ENCODE measurements at regions not wholly inside any gene's neighbourhood (a gene's known extent, or its start where the extent isn't known, plus 50 kb on each side); places are given as distances from the start of the nearest gene placed in this dataset.
A peak's percentile ranks its signal among the peaks of the same experiment; 100 is the strongest.

GRCh38 chr2:160672211-160672610 is 178.6 kb upstream of the RBMS1 start:
- no peak overlapping the region for H3K4me3 ChIP-seq (replicated peaks; ENCODE audit: low read depth, low read length)
- TF ChIP-seq, protein P1, sequence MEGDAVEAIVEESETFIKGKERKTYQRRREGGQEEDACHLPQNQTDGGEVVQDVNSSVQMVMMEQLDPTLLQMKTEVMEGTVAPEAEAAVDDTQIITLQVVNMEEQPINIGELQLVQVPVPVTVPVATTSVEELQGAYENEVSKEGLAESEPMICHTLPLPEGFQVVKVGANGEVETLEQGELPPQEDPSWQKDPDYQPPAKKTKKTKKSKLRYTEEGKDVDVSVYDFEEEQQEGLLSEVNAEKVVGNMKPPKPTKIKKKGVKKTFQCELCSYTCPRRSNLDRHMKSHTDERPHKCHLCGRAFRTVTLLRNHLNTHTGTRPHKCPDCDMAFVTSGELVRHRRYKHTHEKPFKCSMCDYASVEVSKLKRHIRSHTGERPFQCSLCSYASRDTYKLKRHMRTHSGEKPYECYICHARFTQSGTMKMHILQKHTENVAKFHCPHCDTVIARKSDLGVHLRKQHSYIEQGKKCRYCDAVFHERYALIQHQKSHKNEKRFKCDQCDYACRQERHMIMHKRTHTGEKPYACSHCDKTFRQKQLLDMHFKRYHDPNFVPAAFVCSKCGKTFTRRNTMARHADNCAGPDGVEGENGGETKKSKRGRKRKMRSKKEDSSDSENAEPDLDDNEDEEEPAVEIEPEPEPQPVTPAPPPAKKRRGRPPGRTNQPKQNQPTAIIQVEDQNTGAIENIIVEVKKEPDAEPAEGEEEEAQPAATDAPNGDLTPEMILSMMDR (IDR thresholded peaks at IDR 0.05; ENCODE audit: low read length, missing control alignments): no peak
- DNase-seq (ENCODE audit: low read depth): no peak

GRCh38 chr2:160674146-160674750 is 180.6 kb upstream of the RBMS1 start:
- DNase-seq (ENCODE audit: low read depth): peak; percentile 50
- H3K4me3 ChIP-seq (replicated peaks; ENCODE audit: low read depth, low read length): no peak overlapping the region
- TF ChIP-seq, protein P1 (IDR thresholded peaks at IDR 0.05; ENCODE audit: low read length, missing control alignments): no peak

- H3K4me3 ChIP-seq (replicated peaks; ENCODE audit: low read depth, low read length): no peak overlapping the region
- TF ChIP-seq, protein P1 (IDR thresholded peaks at IDR 0.05; ENCODE audit: low read length, missing control alignments): no peak
- DNase-seq (ENCODE audit: low read depth): no peak
These were observed 186.1 kb upstream of the RBMS1 start for GRCh38 chr2:160679686-160680085.

DNA sequence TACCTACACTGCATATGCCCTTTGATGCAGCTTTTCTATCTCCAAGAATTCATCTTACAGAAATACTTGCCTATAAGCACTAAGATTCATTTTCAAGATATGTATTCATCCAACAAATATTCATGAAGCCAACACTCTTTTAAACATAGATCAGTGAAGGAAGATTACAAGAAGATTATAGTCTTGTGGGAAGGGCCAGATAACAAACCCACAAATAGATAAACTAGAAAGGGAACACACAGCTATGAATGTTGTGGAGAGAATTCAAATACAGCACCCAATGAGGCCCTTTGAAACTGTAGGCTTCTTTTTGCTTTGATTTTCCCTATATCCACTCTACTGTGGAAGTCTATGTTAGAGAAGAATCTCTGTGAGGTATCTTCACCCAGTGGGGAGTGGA is 186.7 kb upstream of the RBMS1 start:
- TF ChIP-seq, protein P1 (IDR thresholded peaks at IDR 0.05; ENCODE audit: low read length, missing control alignments): no peak
- no peak for DNase-seq (ENCODE audit: low read depth)

GRCh38 chr2:160680974-160681373 is 187.4 kb upstream of the RBMS1 start:
- no peak for DNase-seq (ENCODE audit: low read depth)
- no peak overlapping the region for H3K4me3 ChIP-seq (replicated peaks; ENCODE audit: low read depth, low read length)
- TF ChIP-seq, protein P1 (IDR thresholded peaks at IDR 0.05; ENCODE audit: low read length, missing control alignments): no peak

More for the DNA sequence above, 186.7 kb upstream of the RBMS1 start:
- H3K4me3 ChIP-seq (replicated peaks; ENCODE audit: low read depth, low read length): no peak overlapping the region

DNA sequence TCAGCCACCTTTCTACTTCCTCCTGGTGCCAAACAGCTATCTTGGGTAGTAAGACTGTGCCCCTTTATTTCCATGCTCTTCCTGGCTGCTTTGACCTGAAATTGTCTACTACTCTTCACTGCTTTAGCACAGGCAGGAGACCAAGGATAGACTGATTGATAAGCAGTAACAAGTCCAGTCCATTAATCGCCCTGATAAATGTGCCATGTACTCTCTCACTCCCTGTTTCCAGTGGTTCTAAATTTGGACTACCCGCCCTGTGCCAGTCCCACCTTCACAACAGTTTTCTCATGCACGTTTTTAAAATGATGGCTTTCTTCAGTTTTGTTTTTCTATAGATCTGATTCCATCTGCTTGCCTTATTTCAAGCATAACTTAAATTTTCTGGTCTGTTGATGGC is 189.6 kb upstream of the RBMS1 start:
- no peak for DNase-seq (ENCODE audit: low read depth)
- TF ChIP-seq, protein P1 (IDR thresholded peaks at IDR 0.05; ENCODE audit: low read length, missing control alignments): no peak
- no peak overlapping the region for H3K4me3 ChIP-seq (replicated peaks; ENCODE audit: low read depth, low read length)

DNA sequence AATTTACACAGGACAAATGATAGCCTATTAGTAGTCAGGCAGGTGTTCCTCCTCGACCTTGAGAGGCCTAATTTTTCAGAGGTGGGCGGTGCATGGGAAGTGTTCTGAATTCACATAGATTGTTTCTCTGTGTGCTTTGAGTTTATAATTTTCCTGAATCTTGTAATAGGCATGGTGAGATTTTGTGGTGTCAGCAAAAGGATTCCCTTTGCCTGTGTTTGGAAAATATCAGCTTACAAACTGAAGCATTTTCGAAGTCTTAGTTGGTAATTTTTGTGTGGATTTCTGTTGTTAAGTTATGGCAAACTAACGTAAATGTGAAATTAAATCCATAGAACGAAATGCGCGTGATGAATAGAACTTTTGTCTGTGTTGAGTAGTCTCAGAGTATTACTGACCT is 194.0 kb upstream of the RBMS1 start:
- H3K4me3 ChIP-seq (replicated peaks; ENCODE audit: low read depth, low read length): no peak overlapping the region
- DNase-seq (ENCODE audit: low read depth): no peak
- TF ChIP-seq, protein P1 (IDR thresholded peaks at IDR 0.05; ENCODE audit: low read length, missing control alignments): no peak

Measured in fibroblast of pulmonary artery (primary cell).